ENCODE measurements at regions not wholly inside any gene's neighbourhood (a gene's known extent, or its start where the extent isn't known, plus 50 kb on each side); places are given as distances from the start of the nearest gene placed in this dataset.

GRCh38 chr4:147122685-147123084 is 177.0 kb upstream of the TTC29 start:
- Histone ChIP-seq H4K12ac (ENCODE audit: low read depth, low read length) (no peak overlapping the region), H3K4me3 (ENCODE audit: low read depth, low read length) (no peak overlapping the region), H2AK5ac (ENCODE audit: low read length) (no peak overlapping the region), H3K14ac (ENCODE audit: low read length) (no peak overlapping the region), H3K36me3 (ENCODE audit: control insufficient read depth in 1 of 2, insufficient read depth in 2 of 2, low read length in 2 of 2) (no peaks in the 10 kb centered on the region), H3K18ac (ENCODE audit: low read length) (no peak overlapping the region), H3K79me2 (ENCODE audit: control insufficient read depth, insufficient read depth, low read length, poor library complexity) (no peaks in the 10 kb centered on the region), H3K27ac (ENCODE audit: low read depth, low read length) (no peak overlapping the region), H3K4me1 (ENCODE audit: control insufficient read depth in 1 of 2, insufficient read depth in 2 of 2, low read length in 2 of 2) (no peaks in the 10 kb centered on the region), H3K23ac (ENCODE audit: low read length) (no peak overlapping the region), H2BK120ac (ENCODE audit: insufficient read depth, low read length, poor library complexity) (no peak overlapping the region), H2BK12ac (ENCODE audit: low read length) (no peak overlapping the region), H3K9ac (ENCODE audit: low read length) (no peak overlapping the region), H3K79me1 (ENCODE audit: low read length) (no peaks in the 10 kb centered on the region), H4K8ac (ENCODE audit: low read depth, low read length) (no peak overlapping the region), H2AFZ (ENCODE audit: insufficient read depth, low read length, poor library complexity) (no peak overlapping the region), H2BK5ac (ENCODE audit: low read depth, low read length, poor library complexity) (no peak overlapping the region), H3K4me2 (ENCODE audit: low read length) (no peak overlapping the region), H3K4ac (ENCODE audit: low read depth, low read length) (no peak overlapping the region), H4K91ac (ENCODE audit: low read depth, low read length) (no peak overlapping the region), H3K27me3 (ENCODE audit: insufficient read depth, low read length) (no peaks in the 10 kb centered on the region), H3K9me3 (ENCODE audit: insufficient read depth, low read depth, low read length) (no peaks in the 10 kb centered on the region)
- no peak for DNase-seq

- H3K36me3 ChIP-seq (ENCODE audit: control insufficient read depth in 1 of 2, insufficient read depth in 2 of 2, low read length in 2 of 2) = no peaks in the 10 kb centered on the region
- H3K4me3 ChIP-seq (ENCODE audit: low read depth, low read length) = no peak overlapping the region
- H3K14ac ChIP-seq (ENCODE audit: low read length) = no peak overlapping the region
- DNase-seq = no peak
- no peaks in the 10 kb centered on the region for H3K4me1 ChIP-seq (ENCODE audit: control insufficient read depth in 1 of 2, insufficient read depth in 2 of 2, low read length in 2 of 2)
- no peak overlapping the region for H2BK5ac ChIP-seq (ENCODE audit: low read depth, low read length, poor library complexity)
- no peak overlapping the region for H2BK12ac ChIP-seq (ENCODE audit: low read length)
- no peak overlapping the region for H3K27ac ChIP-seq (ENCODE audit: low read depth, low read length)
- H3K18ac ChIP-seq (ENCODE audit: low read length) = no peak overlapping the region
- no peak overlapping the region for H3K9ac ChIP-seq (ENCODE audit: low read length)
- no peak overlapping the region for H2AFZ ChIP-seq (ENCODE audit: insufficient read depth, low read length, poor library complexity)
- no peak overlapping the region for H2AK5ac ChIP-seq (ENCODE audit: low read length)
- H4K8ac ChIP-seq (ENCODE audit: low read depth, low read length) = no peak overlapping the region
- H3K79me2 ChIP-seq (ENCODE audit: control insufficient read depth, insufficient read depth, low read length, poor library complexity) = no peaks in the 10 kb centered on the region
- H4K12ac ChIP-seq (ENCODE audit: low read depth, low read length) = no peak overlapping the region
- H3K9me3 ChIP-seq (ENCODE audit: insufficient read depth, low read depth, low read length) = no peaks in the 10 kb centered on the region
- H3K27me3 ChIP-seq (ENCODE audit: insufficient read depth, low read length) = no peaks in the 10 kb centered on the region
- no peaks in the 10 kb centered on the region for H3K79me1 ChIP-seq (ENCODE audit: low read length)
- no peak overlapping the region for H3K4ac ChIP-seq (ENCODE audit: low read depth, low read length)
- no peak overlapping the region for H3K4me2 ChIP-seq (ENCODE audit: low read length)
- H2BK120ac ChIP-seq (ENCODE audit: insufficient read depth, low read length, poor library complexity) = no peak overlapping the region
- H3K23ac ChIP-seq (ENCODE audit: low read length) = no peak overlapping the region
- WGBS (ENCODE audit: extremely low coverage, insufficient coverage, insufficient read length) = no CpG with 5 or more reads among the region's 1 CpG
- H4K91ac ChIP-seq (ENCODE audit: low read depth, low read length) = no peak overlapping the region
These were observed 177.5 kb upstream of the TTC29 start for GRCh38 chr4:147123146-147123545.

GRCh38 chr4:147128787-147129186 is 183.1 kb upstream of the TTC29 start:
- H3K36me3 ChIP-seq (ENCODE audit: control insufficient read depth in 1 of 2, insufficient read depth in 2 of 2, low read length in 2 of 2) = no peaks in the 10 kb centered on the region
- no peaks in the 10 kb centered on the region for H3K79me1 ChIP-seq (ENCODE audit: low read length)
- H3K27ac ChIP-seq (ENCODE audit: low read depth, low read length) = no peak overlapping the region
- H3K18ac ChIP-seq (ENCODE audit: low read length) = no peak overlapping the region
- H4K91ac ChIP-seq (ENCODE audit: low read depth, low read length) = no peak overlapping the region
- no peak overlapping the region for H4K12ac ChIP-seq (ENCODE audit: low read depth, low read length)
- no peak overlapping the region for H3K4me3 ChIP-seq (ENCODE audit: low read depth, low read length)
- H3K79me2 ChIP-seq (ENCODE audit: control insufficient read depth, insufficient read depth, low read length, poor library complexity) = no peaks in the 10 kb centered on the region
- no peak overlapping the region for H4K8ac ChIP-seq (ENCODE audit: low read depth, low read length)
- no peaks in the 10 kb centered on the region for H3K27me3 ChIP-seq (ENCODE audit: insufficient read depth, low read length)
- no peaks in the 10 kb centered on the region for H3K4me1 ChIP-seq (ENCODE audit: control insufficient read depth in 1 of 2, insufficient read depth in 2 of 2, low read length in 2 of 2)
- H3K4me2 ChIP-seq (ENCODE audit: low read length) = no peak overlapping the region
- no peaks in the 10 kb centered on the region for H3K9me3 ChIP-seq (ENCODE audit: insufficient read depth, low read depth, low read length)
- H2AK5ac ChIP-seq (ENCODE audit: low read length) = no peak overlapping the region
- H2BK5ac ChIP-seq (ENCODE audit: low read depth, low read length, poor library complexity) = no peak overlapping the region
- no peak overlapping the region for H2AFZ ChIP-seq (ENCODE audit: insufficient read depth, low read length, poor library complexity)
- no peak overlapping the region for H3K9ac ChIP-seq (ENCODE audit: low read length)
- DNase-seq = no peak
- no peak overlapping the region for H3K4ac ChIP-seq (ENCODE audit: low read depth, low read length)
- no peak overlapping the region for H2BK12ac ChIP-seq (ENCODE audit: low read length)
- no peak overlapping the region for H2BK120ac ChIP-seq (ENCODE audit: insufficient read depth, low read length, poor library complexity)
- H3K23ac ChIP-seq (ENCODE audit: low read length) = no peak overlapping the region
- whole genome bisulfite sequencing (ENCODE audit: extremely low coverage, insufficient coverage, insufficient read length) = no CpG with 5 or more reads among the region's 1 CpG
- H3K14ac ChIP-seq (ENCODE audit: low read length) = no peak overlapping the region

GRCh38 chr4:147129687-147130086 is 184.0 kb upstream of the TTC29 start:
- no CpG with 5 or more reads among the region's 2 CpGs for WGBS (ENCODE audit: extremely low coverage, insufficient coverage, insufficient read length)
- Histone ChIP-seq H3K79me2 (ENCODE audit: control insufficient read depth, insufficient read depth, low read length, poor library complexity) (no peaks in the 10 kb centered on the region), H3K14ac (ENCODE audit: low read length) (no peak overlapping the region), H3K18ac (ENCODE audit: low read length) (no peak overlapping the region), H3K79me1 (ENCODE audit: low read length) (no peaks in the 10 kb centered on the region), H2AFZ (ENCODE audit: insufficient read depth, low read length, poor library complexity) (no peak overlapping the region), H3K4me2 (ENCODE audit: low read length) (no peak overlapping the region), H2AK5ac (ENCODE audit: low read length) (no peak overlapping the region), H3K9ac (ENCODE audit: low read length) (no peak overlapping the region), H3K36me3 (ENCODE audit: control insufficient read depth in 1 of 2, insufficient read depth in 2 of 2, low read length in 2 of 2) (no peaks in the 10 kb centered on the region), H2BK120ac (ENCODE audit: insufficient read depth, low read length, poor library complexity) (no peak overlapping the region), H2BK5ac (ENCODE audit: low read depth, low read length, poor library complexity) (no peak overlapping the region), H3K4ac (ENCODE audit: low read depth, low read length) (no peak overlapping the region), H3K27ac (ENCODE audit: low read depth, low read length) (no peak overlapping the region), H3K27me3 (ENCODE audit: insufficient read depth, low read length) (no peaks in the 10 kb centered on the region), H4K12ac (ENCODE audit: low read depth, low read length) (no peak overlapping the region), H3K23ac (ENCODE audit: low read length) (no peak overlapping the region), H4K91ac (ENCODE audit: low read depth, low read length) (no peak overlapping the region), H4K8ac (ENCODE audit: low read depth, low read length) (no peak overlapping the region), H3K4me3 (ENCODE audit: low read depth, low read length) (no peak overlapping the region), H3K4me1 (ENCODE audit: control insufficient read depth in 1 of 2, insufficient read depth in 2 of 2, low read length in 2 of 2) (no peaks in the 10 kb centered on the region), H2BK12ac (ENCODE audit: low read length) (no peak overlapping the region), H3K9me3 (ENCODE audit: insufficient read depth, low read depth, low read length) (no peaks in the 10 kb centered on the region)
- DNase-seq = no peak
